ENCODE measurements at regions not wholly inside any gene's neighbourhood (a gene's known extent, or its start where the extent isn't known, plus 50 kb on each side); places are given as distances from the start of the nearest gene placed in this dataset.

GRCh38 chr6:78565997-78566396 lies 301.4 kb upstream of the IRAK1BP1 start (continued):
- TF ChIP-seq SRSF1 (IDR thresholded peaks at IDR 0.05; ENCODE audit: low read depth, low read length) (no peak), VEZF1 (CRISPR knock-in tag; IDR thresholded peaks at IDR 0.05) (no peak)

- no peak for FAIRE-seq
- Histone ChIP-seq H3K4me2 (ENCODE audit: insufficient read depth, low read length) (no peak overlapping the region), H3K79me2 (ENCODE audit: control insufficient read depth, insufficient read depth, low read length) (no peaks in the 10 kb centered on the region), H3K27ac (ENCODE audit: extremely low read depth, low read depth, low read length) (no peak overlapping the region), H3K4me1 (replicated peaks in 1 of 2; ENCODE audit: control insufficient read depth in 2 of 2, insufficient read depth in 2 of 2, low read length in 2 of 2) (no peaks in the 10 kb centered on the region), H3K9me1 (ENCODE audit: control insufficient read depth, insufficient read depth, low read length) (no peaks in the 10 kb centered on the region), H4K20me1 (replicated peaks; ENCODE audit: control insufficient read depth, insufficient read depth, low read length) (no peaks in the 10 kb centered on the region), H3K36me3 (ENCODE audit: control insufficient read depth, insufficient read depth, low read length) (no peaks in the 10 kb centered on the region), H3K27me3 (ENCODE audit: control insufficient read depth in 2 of 2, insufficient read depth in 2 of 2, low read length in 2 of 2) (no peaks in the 10 kb centered on the region), H3K9ac (ENCODE audit: insufficient read depth in 1 of 2, low read depth in 2 of 2, low read length in 2 of 2) (no peak overlapping the region), H3K4me3 (no peak overlapping the region), H3K9me3 (replicated peaks; ENCODE audit: control insufficient read depth, insufficient read depth, low read depth, low read length) (no peaks in the 10 kb centered on the region), H2AFZ (ENCODE audit: low read depth, low read length) (no peak overlapping the region)
- CTCF ChIA-PET (ENCODE audit: low intra/inter-chr PET ratio): no interaction called here
- in situ Hi-C loops (cut with MboI): no loop called here
- no peak for DNase-seq (ENCODE audit: extremely low read depth in 1 of 4, low spot score in 3 of 4)
- intact Hi-C loops (cut with micrococcal nuclease): no loop called here
- TF ChIP-seq ZNF133 (CRISPR knock-in tag; IDR thresholded peaks at IDR 0.05): no peak
- POLR2A ChIA-PET: no interaction called here
- 0% methylated on average over 1 of the region's 1 CpG for WGBS (ENCODE audit: insufficient coverage, low coverage, missing lambda C conversion rate)
- no TSS peak for BruUV-seq (replicated peaks)
- no peak for ATAC-seq
Measured at GRCh38 chr6:78570044-78570443, 297.3 kb upstream of the IRAK1BP1 start.

GRCh38 chr6:78577585-78577984 lies 289.8 kb upstream of the IRAK1BP1 start:
- no peaks in the 10 kb centered on the region for H3K9me1 ChIP-seq (ENCODE audit: control insufficient read depth, insufficient read depth, low read length)
- CTCF ChIA-PET (ENCODE audit: low intra/inter-chr PET ratio): no interaction called here
- 0% methylated on average over 1 of the region's 1 CpG for WGBS (ENCODE audit: insufficient coverage, low coverage, missing lambda C conversion rate)
- in situ Hi-C loops (cut with MboI): no loop called here
- POLR2A ChIA-PET: no interaction called here
- no TSS peak for BruUV-seq (replicated peaks)
- FAIRE-seq (no peak), ATAC-seq (no peak), DNase-seq (ENCODE audit: extremely low read depth in 1 of 4, low spot score in 3 of 4) (no peak)
- intact Hi-C loops (cut with micrococcal nuclease): no loop called here
- H3K4me3 ChIP-seq: no peak overlapping the region
- no peak overlapping the region for H2AFZ ChIP-seq (ENCODE audit: low read depth, low read length)
- no peaks in the 10 kb centered on the region for H3K4me1 ChIP-seq (replicated peaks in 1 of 2; ENCODE audit: control insufficient read depth in 2 of 2, insufficient read depth in 2 of 2, low read length in 2 of 2)
- no peak overlapping the region for H3K9ac ChIP-seq (ENCODE audit: insufficient read depth in 1 of 2, low read depth in 2 of 2, low read length in 2 of 2)
- no peaks in the 10 kb centered on the region for H3K9me3 ChIP-seq (replicated peaks; ENCODE audit: control insufficient read depth, insufficient read depth, low read depth, low read length)
- H3K4me2 ChIP-seq (ENCODE audit: insufficient read depth, low read length): no peak overlapping the region
- H4K20me1 ChIP-seq (replicated peaks; ENCODE audit: control insufficient read depth, insufficient read depth, low read length): no peaks in the 10 kb centered on the region
- H3K27me3 ChIP-seq (ENCODE audit: control insufficient read depth in 2 of 2, insufficient read depth in 2 of 2, low read length in 2 of 2): no peaks in the 10 kb centered on the region
- no peaks in the 10 kb centered on the region for H3K36me3 ChIP-seq (ENCODE audit: control insufficient read depth, insufficient read depth, low read length)
- no peaks in the 10 kb centered on the region for H3K79me2 ChIP-seq (ENCODE audit: control insufficient read depth, insufficient read depth, low read length)
- H3K27ac ChIP-seq (ENCODE audit: extremely low read depth, low read depth, low read length): no peak overlapping the region
- TF ChIP-seq TAF7 (tag; IDR thresholded peaks at IDR 0.05): no peak
- no peak for TF ChIP-seq POLR2AphosphoS2 (IDR thresholded peaks at IDR 0.05; ENCODE audit: low read length)
- TF ChIP-seq CBFA2T3 (IDR thresholded peaks at IDR 0.05): no peak
- no peak for TF ChIP-seq TRIM28 (IDR thresholded peaks at IDR 0.05)
- no peak for TF ChIP-seq C11orf30 (IDR thresholded peaks at IDR 0.05; ENCODE audit: low read depth)
- no peak for TF ChIP-seq KAT7 (CRISPR knock-in tag; IDR thresholded peaks at IDR 0.05; ENCODE audit: borderline replicate concordance)
- no peak for TF ChIP-seq ZBTB49 (CRISPR knock-in tag; IDR thresholded peaks at IDR 0.05; ENCODE audit: borderline replicate concordance)
- TF ChIP-seq GABPB2 (CRISPR knock-in tag; conservative IDR thresholded peaks at IDR 0.05): no peak
- no peak for TF ChIP-seq NCOA6 (IDR thresholded peaks at IDR 0.05)
- no peak for TF ChIP-seq ZC3H4 (CRISPR knock-in tag; IDR thresholded peaks at IDR 0.05; ENCODE audit: borderline replicate concordance)
- no peak for TF ChIP-seq ZNF184 (CRISPR knock-in tag; IDR thresholded peaks at IDR 0.05)
- no peak for TF ChIP-seq TCF7L2 (IDR thresholded peaks at IDR 0.05; ENCODE audit: low read depth, low read length)

Measured in K562 (cell line).